Gastrocnemius medialis (tissue), 4 donors: ENCODE measurements at regions not wholly inside any gene's neighbourhood (a gene's known extent, or its start where the extent isn't known, plus 50 kb on each side); places are given as distances from the start of the nearest gene placed in this dataset.

ENCODE experiments used
- ATAC-seq, 2 donors: fragments of 150-250 bp; one replicate each; pipeline ENCODE4 v1.9.1; 2016
- DNase-seq, 2 donors: peaks; one replicate each; pipeline ENCODE4 v3.0.0-alpha.2; 2019
- H3K27ac ChIP-seq, 4 donors: fragments of 200-600 bp; sonication (generic); 1 replicate in 1 of 4; 2 replicates in 3 of 4; pipeline ENCODE4 v1.5.1; 2016 to 2018; ENCODE audit warnings: mild to moderate bottlenecking in 2 of 4, moderate library complexity in 1 of 4
- H3K27me3 ChIP-seq, 3 donors: fragments of 200-600 bp; sonication (generic) in 2 of 3; 1 replicate in 1 of 3; 2 replicates in 2 of 3; pipeline versions ENCODE4 v1.5.1 to v1.6.0; 2016 to 2019; ENCODE audit warnings: mild to moderate bottlenecking in 1 of 3, moderate library complexity in 1 of 3
- H3K36me3 ChIP-seq, 2 donors: fragments of 200-600 bp; sonication (generic) in 1 of 2; one replicate each; pipeline ENCODE4 v1.5.1; 2017 to 2018
- H3K4me1 ChIP-seq, 2 donors: fragments of 200-600 bp; sonication (generic) in 1 of 2; one replicate each; pipeline ENCODE4 v1.5.1; 2016 to 2017; ENCODE audit warnings: mild to moderate bottlenecking in 2 of 2
- H3K4me3 ChIP-seq, 4 donors: fragments of 200-600 bp; sonication (generic) in 3 of 4; 1 replicate in 1 of 4; 2 replicates in 3 of 4; pipeline ENCODE4 v1.5.1; 2016 to 2019; ENCODE audit warnings: mild to moderate bottlenecking in 2 of 4
- H3K9me3 ChIP-seq, 3 donors: fragments of 200-600 bp; sonication (generic) in 2 of 3; 1 replicate in 1 of 3; 2 replicates in 2 of 3; pipeline ENCODE4 v1.5.1; 2016 to 2019
- POLR2A ChIP-seq, 2 donors: fragments of 450-650 bp; IDR thresholded peaks; one replicate each; pipeline ENCODE4 v1.6.1; 2017; ENCODE audit warnings: antibody characterized with exemption in 2 of 2, mild to moderate bottlenecking in 2 of 2, moderate library complexity in 2 of 2
- in situ Hi-C, 4 donors: fragments of 200-750 bp; cut with MboI; loops; one replicate each; pipeline versions ENCODE4 v1.15.0 to v1.8.0; 2017; ENCODE audit warnings: low sequenced_read_pairs in 4 of 4
- intact Hi-C: fragments of 100-400 bp; cut with DNase I; formaldehyde crosslinking; loops from one replicate; pipeline ENCODE4 v1.15.1; 2023; ENCODE audit warnings: low total_unique reads
- TF ChIP-seq, protein P1 (sequence below), 5 experiments: fragments of 450-650 bp in 3 of 5; fragments of 200-600 bp in 2 of 5; sonication (generic) in 2 of 5; IDR thresholded peaks in 4 of 5; conservative IDR thresholded peaks in 1 of 5; 1 replicate in 4 of 5; 2 replicates in 1 of 5; pipeline ENCODE4 v1.5.1; 2016 to 2019; ENCODE audit warnings: antibody characterized with exemption in 5 of 5, mild to moderate bottlenecking in 3 of 5, moderate library complexity in 3 of 5

GRCh38 chr7:25066253-25066652 lies 58.8 kb downstream of the CYCS start:
- ATAC-seq (no peak), DNase-seq (no peak)
- no peaks in the 10 kb centered on the region for H3K36me3 ChIP-seq
- no peak overlapping the region for H3K4me3 ChIP-seq
- H3K9me3 ChIP-seq, result no peaks in the 10 kb centered on the region
- no peak for TF ChIP-seq POLR2A (IDR thresholded peaks at IDR 0.05)
- TF ChIP-seq, protein P1, sequence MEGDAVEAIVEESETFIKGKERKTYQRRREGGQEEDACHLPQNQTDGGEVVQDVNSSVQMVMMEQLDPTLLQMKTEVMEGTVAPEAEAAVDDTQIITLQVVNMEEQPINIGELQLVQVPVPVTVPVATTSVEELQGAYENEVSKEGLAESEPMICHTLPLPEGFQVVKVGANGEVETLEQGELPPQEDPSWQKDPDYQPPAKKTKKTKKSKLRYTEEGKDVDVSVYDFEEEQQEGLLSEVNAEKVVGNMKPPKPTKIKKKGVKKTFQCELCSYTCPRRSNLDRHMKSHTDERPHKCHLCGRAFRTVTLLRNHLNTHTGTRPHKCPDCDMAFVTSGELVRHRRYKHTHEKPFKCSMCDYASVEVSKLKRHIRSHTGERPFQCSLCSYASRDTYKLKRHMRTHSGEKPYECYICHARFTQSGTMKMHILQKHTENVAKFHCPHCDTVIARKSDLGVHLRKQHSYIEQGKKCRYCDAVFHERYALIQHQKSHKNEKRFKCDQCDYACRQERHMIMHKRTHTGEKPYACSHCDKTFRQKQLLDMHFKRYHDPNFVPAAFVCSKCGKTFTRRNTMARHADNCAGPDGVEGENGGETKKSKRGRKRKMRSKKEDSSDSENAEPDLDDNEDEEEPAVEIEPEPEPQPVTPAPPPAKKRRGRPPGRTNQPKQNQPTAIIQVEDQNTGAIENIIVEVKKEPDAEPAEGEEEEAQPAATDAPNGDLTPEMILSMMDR (IDR thresholded peaks at IDR 0.05 in 4 of 5, conservative IDR thresholded peaks at IDR 0.05 in 1 of 5), result no peak
- intact Hi-C loops, result loop anchor here (5.0 to 10.0 kb wide), 2 partner anchors 61 to 169 kb away; no protein-coding TSS in a partner anchor
- no peaks in the 10 kb centered on the region for H3K27me3 ChIP-seq
- no peak overlapping the region for H3K27ac ChIP-seq
- H3K4me1 ChIP-seq, result peaks cover 0 to 3% of the 10 kb centered on the region in 2 donors
- in situ Hi-C loops, result loop anchor here in 2 of 4 donors (5.0 kb wide), 2 partner anchors 244 to 249 kb away; no protein-coding TSS in a partner anchor

DNA sequence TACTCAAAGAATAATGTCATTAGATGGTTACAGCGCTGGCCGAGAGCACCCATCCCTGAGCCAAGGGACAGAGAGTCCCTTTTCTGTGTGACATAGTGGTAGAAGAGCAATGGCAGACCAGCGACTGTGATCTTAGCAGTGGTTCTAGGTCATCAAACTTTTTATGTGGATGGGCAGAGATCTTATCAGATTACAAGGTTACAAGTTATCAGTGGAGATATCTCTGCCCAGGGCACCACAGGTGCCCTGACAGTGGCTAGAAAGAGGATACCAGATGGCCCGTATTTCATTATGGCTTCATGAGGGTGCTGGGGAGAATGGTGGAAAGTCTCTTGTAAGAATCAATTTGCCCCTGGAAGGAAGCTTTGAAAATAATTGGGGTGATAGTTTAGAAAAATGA lies 62.7 kb downstream of the CYCS start:
- TF ChIP-seq, protein P1 (IDR thresholded peaks at IDR 0.05 in 4 of 5, conservative IDR thresholded peaks at IDR 0.05 in 1 of 5), result no peak
- no peak for TF ChIP-seq POLR2A (IDR thresholded peaks at IDR 0.05)
- H3K27me3 ChIP-seq, result no peaks in the 10 kb centered on the region
- no peaks in the 10 kb centered on the region for H3K4me1 ChIP-seq
- ATAC-seq (no peak), DNase-seq (no peak)
- no peak overlapping the region for H3K4me3 ChIP-seq
- no peaks in the 10 kb centered on the region for H3K36me3 ChIP-seq
- no peaks in the 10 kb centered on the region for H3K9me3 ChIP-seq
- in situ Hi-C loops (no loop called here), intact Hi-C loops (loop anchor here (10.0 kb wide), 1 partner anchor 58 kb away; no protein-coding TSS in a partner anchor)
- no peak overlapping the region for H3K27ac ChIP-seq

DNA sequence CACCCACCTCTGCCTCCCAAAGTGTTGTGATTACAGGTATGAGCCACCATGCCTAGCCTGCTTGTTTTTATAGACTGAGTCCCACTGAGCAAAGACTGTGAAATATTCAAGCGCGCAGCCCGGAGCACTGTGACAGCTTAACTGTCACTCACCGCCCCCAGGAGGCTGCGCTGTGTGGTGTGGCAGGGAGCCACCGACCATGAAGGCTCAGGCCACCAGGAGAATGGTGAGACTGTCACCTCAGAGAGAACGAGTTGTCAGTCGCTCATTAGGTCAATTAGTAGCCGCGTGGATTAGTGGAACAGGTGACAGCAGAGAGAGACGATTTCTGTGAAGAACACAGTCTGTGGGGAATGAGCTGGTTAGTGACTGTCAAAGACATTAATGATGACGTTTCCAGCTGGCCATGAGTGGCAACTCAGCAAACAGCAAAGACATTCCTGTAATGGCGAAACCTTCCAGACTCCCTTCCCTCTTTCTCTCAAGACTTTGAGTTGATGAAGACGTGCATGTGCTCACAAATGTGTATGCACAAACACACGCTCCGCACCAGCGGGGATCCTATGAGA lies 64.5 kb downstream of the CYCS start:
- H3K27me3 ChIP-seq, result no peaks in the 10 kb centered on the region
- ATAC-seq (no peak), DNase-seq (no peak)
- H3K27ac ChIP-seq, result no peak overlapping the region
- TF ChIP-seq, protein P1 (IDR thresholded peaks at IDR 0.05 in 4 of 5, conservative IDR thresholded peaks at IDR 0.05 in 1 of 5), result no peak
- TF ChIP-seq POLR2A (IDR thresholded peaks at IDR 0.05), result no peak
- in situ Hi-C loops, result no loop called here
- H3K4me1 ChIP-seq, result no peaks in the 10 kb centered on the region
- H3K4me3 ChIP-seq, result no peak overlapping the region
- H3K36me3 ChIP-seq, result no peaks in the 10 kb centered on the region
- intact Hi-C loops, result loop anchor here (10.0 kb wide), 1 partner anchor 56 kb away; no protein-coding TSS in a partner anchor
- H3K9me3 ChIP-seq, result no peaks in the 10 kb centered on the region

DNA sequence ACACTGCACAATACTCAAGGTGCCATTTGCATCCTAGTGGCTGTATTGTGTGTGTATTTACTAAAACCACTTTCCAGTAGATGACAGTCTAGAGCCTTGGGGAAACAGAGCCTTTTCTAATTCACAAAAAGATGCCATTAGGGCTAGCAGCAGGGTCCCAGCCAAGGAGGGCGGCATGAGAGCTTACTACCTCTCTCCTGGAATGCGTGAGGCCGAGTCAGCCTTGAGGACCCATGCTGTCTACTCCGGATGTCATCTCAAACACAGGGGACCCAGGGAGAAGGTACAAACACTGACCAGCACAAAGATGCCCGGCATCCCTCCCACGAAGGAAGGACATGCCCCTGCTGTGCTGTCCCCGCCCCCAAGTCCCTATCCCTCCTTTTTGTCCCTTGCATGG lies 65.5 kb downstream of the CYCS start:
- DNase-seq (no peak), ATAC-seq (no peak)
- TF ChIP-seq, protein P1 (IDR thresholded peaks at IDR 0.05 in 4 of 5, conservative IDR thresholded peaks at IDR 0.05 in 1 of 5), result no peak
- no peak for TF ChIP-seq POLR2A (IDR thresholded peaks at IDR 0.05)
- H3K27me3 ChIP-seq, result no peaks in the 10 kb centered on the region
- no peak overlapping the region for H3K27ac ChIP-seq
- in situ Hi-C loops, result no loop called here
- no peaks in the 10 kb centered on the region for H3K4me1 ChIP-seq
- no peaks in the 10 kb centered on the region for H3K36me3 ChIP-seq
- H3K9me3 ChIP-seq, result no peaks in the 10 kb centered on the region
- H3K4me3 ChIP-seq, result no peak overlapping the region
- intact Hi-C loops, result no loop called here

DNA sequence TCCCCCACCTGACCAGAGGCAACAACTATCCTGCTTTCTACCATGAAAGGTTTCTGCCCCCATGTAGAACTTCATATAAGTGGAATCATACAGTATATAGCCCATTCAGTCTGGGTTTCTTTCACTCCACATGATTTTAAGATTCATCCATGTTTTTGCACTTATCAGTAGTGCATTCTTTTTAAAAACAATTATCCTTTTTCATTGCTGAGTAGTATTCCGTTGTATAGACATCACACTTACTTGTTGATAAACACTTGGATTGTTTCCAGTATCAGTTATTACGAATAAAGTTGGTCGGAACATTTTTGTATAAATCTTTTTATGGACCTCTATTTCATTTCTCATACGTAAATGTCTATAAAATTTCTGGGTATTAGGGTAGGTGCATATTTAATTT lies 68.7 kb downstream of the CYCS start:
- ATAC-seq, result no peak
- intact Hi-C loops, result no loop called here
- in situ Hi-C loops, result no loop called here

More for the DNA sequence above, 68.7 kb downstream of the CYCS start:
- Histone ChIP-seq H3K36me3 (no peaks in the 10 kb centered on the region), H3K4me3 (no peak overlapping the region), H3K27ac (no peak overlapping the region), H3K9me3 (no peaks in the 10 kb centered on the region), H3K27me3 (no peaks in the 10 kb centered on the region), H3K4me1 (no peaks in the 10 kb centered on the region)
- DNase-seq, result no peak
- TF ChIP-seq POLR2A (IDR thresholded peaks at IDR 0.05), result no peak
- TF ChIP-seq, protein P1 (IDR thresholded peaks at IDR 0.05 in 4 of 5, conservative IDR thresholded peaks at IDR 0.05 in 1 of 5), result no peak
